Fibroblast of the aortic adventitia (primary cell): ENCODE measurements at regions not wholly inside any gene's neighbourhood (a gene's known extent, or its start where the extent isn't known, plus 50 kb on each side); places are given as distances from the start of the nearest gene placed in this dataset.

Experiments used
- DNase-seq: peaks from one replicate; pipeline ENCODE4 v3.0.0-alpha.2; 2010; ENCODE audit warnings: low read depth
- H3K4me3 ChIP-seq: 2 replicates; pipeline ENCODE4 v1.5.1; 2011; ENCODE audit warnings: low read depth, mild to moderate bottlenecking, control low read depth, low read length, moderate library complexity
- TF ChIP-seq, protein P1 (sequence below): IDR thresholded peaks from 2 replicates; pipeline ENCODE4 v1.5.1; 2011; ENCODE audit warnings: mild to moderate bottlenecking, low read length, control low read depth, inconsistent platforms; ENCODE audit not compliant: insufficient read depth

DNA sequence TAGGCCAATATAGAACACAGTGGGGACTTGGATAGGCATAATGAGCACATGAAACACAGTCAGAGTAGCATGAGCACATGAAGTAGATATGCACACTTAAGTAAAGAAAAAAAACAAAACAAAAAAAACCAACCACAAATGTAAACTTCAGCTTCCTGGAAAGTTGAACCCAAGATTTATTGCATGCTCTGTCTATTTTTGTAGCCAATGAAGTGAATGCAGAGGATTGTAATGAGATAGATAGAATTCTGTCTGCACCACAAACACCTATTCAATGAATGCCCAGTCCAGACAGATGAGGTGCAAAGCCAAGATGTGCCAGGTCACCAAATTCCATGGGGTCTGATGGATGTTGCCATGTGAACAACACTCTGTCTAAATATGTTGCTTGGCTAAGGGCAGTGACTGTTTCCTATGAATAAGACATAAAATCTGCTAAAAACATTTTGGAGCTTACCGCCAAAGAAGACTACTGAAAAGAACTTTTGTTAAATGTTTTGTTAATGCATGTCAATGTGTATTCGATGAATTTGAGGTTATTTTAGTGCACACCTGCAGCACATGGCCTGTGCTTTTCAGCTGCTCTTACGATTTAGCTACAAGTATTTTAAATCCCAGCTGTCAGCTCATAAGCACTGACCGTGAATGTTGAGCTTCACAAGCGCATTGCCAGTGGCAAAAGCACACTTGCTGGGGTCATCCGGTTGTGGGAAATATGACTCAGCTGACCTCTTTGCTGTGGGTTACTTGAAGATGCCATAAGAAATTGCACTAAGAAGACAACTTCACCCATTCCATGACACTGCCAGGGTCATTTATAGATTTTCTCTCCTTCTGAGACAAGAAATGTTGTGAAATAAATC lies 374.8 kb upstream of the GNPDA2 start:
- TF ChIP-seq, protein P1, sequence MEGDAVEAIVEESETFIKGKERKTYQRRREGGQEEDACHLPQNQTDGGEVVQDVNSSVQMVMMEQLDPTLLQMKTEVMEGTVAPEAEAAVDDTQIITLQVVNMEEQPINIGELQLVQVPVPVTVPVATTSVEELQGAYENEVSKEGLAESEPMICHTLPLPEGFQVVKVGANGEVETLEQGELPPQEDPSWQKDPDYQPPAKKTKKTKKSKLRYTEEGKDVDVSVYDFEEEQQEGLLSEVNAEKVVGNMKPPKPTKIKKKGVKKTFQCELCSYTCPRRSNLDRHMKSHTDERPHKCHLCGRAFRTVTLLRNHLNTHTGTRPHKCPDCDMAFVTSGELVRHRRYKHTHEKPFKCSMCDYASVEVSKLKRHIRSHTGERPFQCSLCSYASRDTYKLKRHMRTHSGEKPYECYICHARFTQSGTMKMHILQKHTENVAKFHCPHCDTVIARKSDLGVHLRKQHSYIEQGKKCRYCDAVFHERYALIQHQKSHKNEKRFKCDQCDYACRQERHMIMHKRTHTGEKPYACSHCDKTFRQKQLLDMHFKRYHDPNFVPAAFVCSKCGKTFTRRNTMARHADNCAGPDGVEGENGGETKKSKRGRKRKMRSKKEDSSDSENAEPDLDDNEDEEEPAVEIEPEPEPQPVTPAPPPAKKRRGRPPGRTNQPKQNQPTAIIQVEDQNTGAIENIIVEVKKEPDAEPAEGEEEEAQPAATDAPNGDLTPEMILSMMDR: no peak
- no peak overlapping the region for H3K4me3 ChIP-seq
- DNase-seq: no peak

DNA sequence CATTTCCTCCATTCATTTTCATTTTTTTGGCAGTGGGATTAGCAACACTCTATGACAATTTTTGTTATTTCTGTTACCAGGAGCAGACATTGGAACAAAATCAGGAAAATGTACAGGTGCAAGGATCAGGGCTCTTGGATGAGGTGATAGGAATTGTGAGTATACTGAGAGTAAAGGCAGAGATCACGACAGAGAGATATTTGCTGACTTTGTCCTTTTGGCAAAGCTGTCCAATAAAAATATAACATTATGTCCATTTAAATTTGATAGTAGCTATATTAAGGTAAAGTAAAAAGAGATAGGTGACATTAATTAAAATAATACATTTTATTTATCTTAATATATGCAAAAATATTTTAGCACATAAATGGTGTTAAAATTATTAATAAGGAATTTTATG lies 373.1 kb upstream of the GNPDA2 start:
- TF ChIP-seq, protein P1: no peak
- no peak overlapping the region for H3K4me3 ChIP-seq
- no peak for DNase-seq

DNA sequence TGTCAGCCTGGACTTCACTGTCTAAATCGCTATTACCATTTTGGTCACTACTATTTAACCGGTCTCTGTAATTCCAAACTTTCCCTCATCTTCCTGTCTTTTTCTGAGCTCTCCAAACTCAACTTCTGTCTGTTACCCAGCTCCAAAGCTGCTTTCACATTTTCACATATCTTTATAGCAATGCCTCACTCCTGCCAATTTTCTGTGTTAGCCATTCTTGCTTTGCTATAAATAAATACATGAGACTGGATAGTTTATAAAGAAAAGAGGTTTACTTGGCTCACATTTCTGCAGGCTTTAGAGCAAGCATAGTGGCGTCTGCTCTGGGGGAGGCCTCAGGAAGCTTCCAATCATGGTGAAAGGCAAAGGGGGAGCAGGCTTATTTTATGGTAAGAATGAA lies 368.3 kb upstream of the GNPDA2 start:
- DNase-seq: no peak
- H3K4me3 ChIP-seq: no peak overlapping the region
- TF ChIP-seq, protein P1: no peak

DNA sequence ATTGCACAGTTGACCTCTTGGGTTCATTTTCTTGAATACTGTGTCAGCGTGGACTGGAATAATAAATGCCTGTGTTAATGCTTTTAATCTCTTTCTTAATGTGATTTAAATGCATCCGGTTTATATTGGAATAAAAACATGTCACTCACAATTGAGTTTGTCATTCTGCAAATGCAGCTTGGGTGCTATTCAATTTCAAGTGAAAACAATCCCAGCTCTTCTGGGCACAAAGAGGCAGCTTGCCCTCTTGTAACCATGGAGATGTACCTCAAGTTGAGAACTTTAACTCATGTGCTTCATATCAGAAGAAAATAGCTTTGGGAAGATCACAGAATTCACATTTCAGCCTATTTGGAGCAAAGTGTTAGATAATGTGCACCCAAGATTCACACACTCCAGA lies 355.7 kb upstream of the GNPDA2 start:
- no peak for DNase-seq
- TF ChIP-seq, protein P1: no peak
- H3K4me3 ChIP-seq: no peak overlapping the region

DNA sequence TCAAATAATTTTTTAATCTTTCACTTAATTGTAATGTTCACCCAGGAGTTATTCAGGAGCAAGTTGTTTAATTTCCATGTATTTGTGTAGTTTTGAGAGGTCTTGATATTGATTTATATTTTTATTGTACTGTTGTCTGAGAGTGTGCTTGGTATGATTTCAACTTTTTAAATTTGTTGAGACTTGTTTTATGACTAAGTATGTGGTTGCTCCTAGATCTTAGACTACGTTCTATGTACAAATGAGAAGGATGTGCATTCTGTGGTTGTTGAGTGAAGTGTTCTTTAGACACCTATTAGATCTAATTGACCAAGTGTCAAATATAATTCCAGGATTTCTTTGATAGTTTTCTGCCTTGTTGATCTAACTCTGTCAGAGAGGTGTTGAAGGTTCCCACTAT lies 353.3 kb upstream of the GNPDA2 start:
- DNase-seq: no peak
- no peak overlapping the region for H3K4me3 ChIP-seq
- TF ChIP-seq, protein P1: no peak

DNA sequence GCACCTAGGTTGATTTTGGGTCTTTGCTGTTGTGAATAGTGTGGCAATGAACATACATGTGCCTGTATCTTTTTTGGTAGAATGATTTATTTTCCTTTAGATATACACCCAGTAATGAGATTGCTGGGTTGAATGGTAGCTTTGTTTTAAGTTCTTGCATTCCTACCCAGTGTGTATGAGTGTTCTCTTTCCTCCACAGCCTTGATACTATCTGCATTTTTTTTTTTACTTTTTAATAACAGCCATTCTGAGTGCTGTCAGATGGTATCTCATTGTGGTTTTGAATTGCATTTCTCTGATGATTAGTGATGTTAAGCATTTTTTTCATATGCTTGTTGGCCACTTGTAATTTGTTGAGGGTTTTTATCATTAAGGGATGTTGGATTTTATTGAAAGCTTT lies 351.8 kb upstream of the GNPDA2 start:
- TF ChIP-seq, protein P1: no peak
- H3K4me3 ChIP-seq: no peak overlapping the region
- DNase-seq: no peak

DNA sequence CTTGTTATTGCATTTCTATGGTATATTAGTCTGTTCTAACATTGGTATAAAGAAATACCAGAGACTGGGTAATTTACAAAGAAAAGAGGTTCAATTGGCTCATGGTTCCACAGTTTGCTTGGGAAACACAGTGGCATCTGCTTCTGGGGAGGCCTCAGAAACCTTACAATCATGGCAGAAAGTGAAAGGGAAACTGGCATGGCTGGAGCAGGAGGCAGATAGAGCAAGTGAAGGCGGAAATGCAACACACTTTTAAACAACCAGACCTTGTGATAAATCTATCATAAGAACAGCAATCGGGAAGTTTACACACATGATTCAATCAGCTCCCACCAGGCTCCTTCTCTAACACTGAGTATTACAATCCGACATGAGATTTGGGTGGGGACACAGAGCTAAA lies 346.6 kb upstream of the GNPDA2 start:
- no peak overlapping the region for H3K4me3 ChIP-seq
- no peak for DNase-seq
- TF ChIP-seq, protein P1: no peak
